GM12878 (cell line): ENCODE measurements at regions not wholly inside any gene's neighbourhood (a gene's known extent, or its start where the extent isn't known, plus 50 kb on each side); places are given as distances from the start of the nearest gene placed in this dataset.

Source experiments
- ATAC-seq: fragments of 200-7000 bp; cut with Tn5 transposase; 3 replicates; pipeline ENCODE4 v1.9.1; 2020; ENCODE audit warnings: mild to moderate bottlenecking, moderate library complexity
- BruUV-seq: library from RNA; stranded (reverse); fragments of 400-500 nt; replicated peaks from 2 replicates; lab custom pipeline; 2021; lab: Mats Ljungman, UMichigan
- CTCF ChIA-PET: fragments of 300-600 bp; sonication (Branson Sonifier 250); formaldehyde crosslinking; extraction: SDS; loops from one replicate; lab custom pipeline; 2021; ENCODE audit warnings: inconsistent platforms; lab: Yijun Ruan, JAX
- POLR2A ChIA-PET: fragments of 350-600 bp; formaldehyde crosslinking; extraction: SDS; loops from one replicate; lab custom pipeline; 2021; ENCODE audit warnings: inconsistent platforms; lab: Charles Lee
- RAD21 ChIA-PET: fragments of 300-600 bp; sonication (Branson Sonifier 250); formaldehyde crosslinking; loops from one replicate; lab custom pipeline; 2023; ENCODE audit warnings: antibody characterized with exemption; ENCODE audit not compliant: unreplicated experiment; lab: Charles Lee
- SMC1A ChIA-PET: fragments of 300-600 bp; sonication (Branson Sonifier 250); formaldehyde crosslinking; loops from one replicate; lab custom pipeline; 2023; ENCODE audit not compliant: unreplicated experiment, uncharacterized antibody; lab: Charles Lee
- DNase-seq: peaks from one replicate; pipeline ENCODE4 v3.0.0-alpha.2; 2011; ENCODE audit warnings: low read depth, low spot score
- FAIRE-seq: peaks from 3 replicates; lab custom pipeline; 2011; peaks lifted over from hg19 to GRCh38; lab: Jason Lieb, UNC
- H2AFZ ChIP-seq: 2 replicates; pipeline ENCODE4 v1.6.0; 2011; ENCODE audit warnings: low read depth, low read length, control low read depth; ENCODE audit not compliant: control insufficient read depth
- H3K27ac ChIP-seq: 2 replicates; pipeline ENCODE4 v1.5.1; 2011; ENCODE audit warnings: control low read depth; ENCODE audit not compliant: control insufficient read depth, insufficient read depth
- H3K27me3 ChIP-seq, 2 experiments: replicated peaks in 1 of 2; 2 replicates each; pipeline versions ENCODE4 v1.6.0 to v1.6.1; 2011; ENCODE audit warnings: low read length in 1 of 2; ENCODE audit not compliant: control insufficient read depth in 2 of 2, insufficient read depth in 2 of 2
- H3K36me3 ChIP-seq, 2 experiments: 2 replicates each; pipeline ENCODE4 v1.5.1; 2011; ENCODE audit warnings: low read length in 1 of 2; ENCODE audit not compliant: control insufficient read depth in 2 of 2, insufficient read depth in 2 of 2
- H3K4me1 ChIP-seq: 2 replicates; pipeline ENCODE4 v1.6.1; 2011; ENCODE audit warnings: mild to moderate bottlenecking, low read length, moderate library complexity, mixed read lengths; ENCODE audit not compliant: control insufficient read depth, insufficient read depth
- H3K4me2 ChIP-seq: 2 replicates; pipeline ENCODE4 v1.6.0; 2011; ENCODE audit warnings: control low read depth; ENCODE audit not compliant: control insufficient read depth, insufficient read depth
- H3K4me3 ChIP-seq: fragments of 200-600 bp; sonication (generic); 2 replicates; pipeline ENCODE4 v1.5.1; 2016
- H3K79me2 ChIP-seq: 2 replicates; pipeline ENCODE4 v1.6.0; 2011; ENCODE audit warnings: low read length; ENCODE audit not compliant: control insufficient read depth, insufficient read depth
- H3K9ac ChIP-seq: 2 replicates; pipeline ENCODE4 v1.8.0; 2011; ENCODE audit warnings: low read length, control low read depth, mixed read lengths; ENCODE audit not compliant: control insufficient read depth, insufficient read depth
- H3K9me3 ChIP-seq: replicated peaks from 3 replicates; pipeline ENCODE4 v1.5.1; 2011; ENCODE audit warnings: mild to moderate bottlenecking, low read length; ENCODE audit not compliant: control insufficient read depth, insufficient read depth
- H4K20me1 ChIP-seq: 2 replicates; pipeline ENCODE4 v1.6.0; 2011; ENCODE audit not compliant: control insufficient read depth, insufficient read depth
- CHD1 ChIP-seq: IDR thresholded peaks from 2 replicates; pipeline ENCODE4 v1.6.1; 2012; ENCODE audit warnings: low read depth, low read length, improper control_type of control experiment
- HDGF ChIP-seq: fragments of 450-650 bp; IDR thresholded peaks from 2 replicates; pipeline ENCODE4 v1.6.1; 2016; ENCODE audit warnings: antibody characterized with exemption
- RAD21 ChIP-seq: IDR thresholded peaks from 2 replicates; pipeline ENCODE4 v1.6.1; 2011; ENCODE audit warnings: mild to moderate bottlenecking, low read depth, low read length, moderate library complexity; ENCODE audit not compliant: insufficient read depth
- RB1 ChIP-seq: fragments of 450-650 bp; formaldehyde crosslinking; IDR thresholded peaks from 2 replicates; pipeline ENCODE4 v1.6.1; 2017; ENCODE audit warnings: mild to moderate bottlenecking, borderline replicate concordance
- SP1 ChIP-seq: IDR thresholded peaks from one replicate; pipeline ENCODE4 v1.6.1; 2011; ENCODE audit warnings: low read depth, low read length
- TAF1 ChIP-seq: IDR thresholded peaks from 2 replicates; pipeline ENCODE4 v1.6.1; 2011; ENCODE audit warnings: mild to moderate bottlenecking, low read depth, low read length, borderline replicate concordance
- TARDBP ChIP-seq: IDR thresholded peaks from 2 replicates; pipeline ENCODE4 v1.6.1; 2016; ENCODE audit warnings: borderline replicate concordance
- WGBS: methylation state at CpG from one replicate; pipeline ENCODE4 v1.1.6; 2016; ENCODE audit warnings: low lambda C conversion rate; ENCODE audit not compliant: insufficient replicate concordance, insufficient coverage; ENCODE audit errors: missing lambda C conversion rate; 5-methylcytosine and 5-hydroxymethylcytosine counted together
- in situ Hi-C: fragments of 300-500 bp; cut with MboI; formaldehyde crosslinking; loops from 9 replicates; pipeline ENCODE4 v1.14.3; 2018; ENCODE audit warnings: mixed read lengths
- intact Hi-C: fragments of 100-400 bp; cut with micrococcal nuclease; formaldehyde crosslinking; loops from one replicate; pipeline ENCODE4 v1.14.2; 2022; ENCODE audit not compliant: unreplicated experiment
- TF ChIP-seq, protein P1 (sequence below): fragments of 450-650 bp; IDR thresholded peaks from 2 replicates; pipeline ENCODE4 v1.6.1; 2017; ENCODE audit warnings: mild to moderate bottlenecking, moderate library complexity

DNA sequence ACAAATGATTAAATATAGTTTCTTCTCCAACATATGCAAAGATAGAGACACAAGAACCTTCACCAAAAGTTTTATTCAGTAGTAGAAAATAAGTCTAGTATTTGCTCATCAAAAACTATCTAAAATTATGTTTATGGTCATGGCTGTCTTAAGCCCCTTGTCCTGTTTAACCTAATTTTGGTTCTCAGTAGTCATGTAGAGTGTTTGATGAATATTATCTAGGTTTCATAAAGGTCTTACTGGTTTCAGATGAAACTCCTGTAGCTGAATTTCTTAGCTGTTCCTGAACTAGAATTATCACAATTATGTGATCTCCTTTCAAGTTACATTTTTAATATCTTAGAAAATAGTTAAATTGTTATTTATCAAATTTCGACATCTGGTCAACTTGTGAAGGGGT is 228.0 kb upstream of the SPHKAP start (continued):
- TF ChIP-seq RB1 (no peak), TARDBP (no peak), RAD21 (no peak), HDGF (no peak)
- TF ChIP-seq, protein P1, sequence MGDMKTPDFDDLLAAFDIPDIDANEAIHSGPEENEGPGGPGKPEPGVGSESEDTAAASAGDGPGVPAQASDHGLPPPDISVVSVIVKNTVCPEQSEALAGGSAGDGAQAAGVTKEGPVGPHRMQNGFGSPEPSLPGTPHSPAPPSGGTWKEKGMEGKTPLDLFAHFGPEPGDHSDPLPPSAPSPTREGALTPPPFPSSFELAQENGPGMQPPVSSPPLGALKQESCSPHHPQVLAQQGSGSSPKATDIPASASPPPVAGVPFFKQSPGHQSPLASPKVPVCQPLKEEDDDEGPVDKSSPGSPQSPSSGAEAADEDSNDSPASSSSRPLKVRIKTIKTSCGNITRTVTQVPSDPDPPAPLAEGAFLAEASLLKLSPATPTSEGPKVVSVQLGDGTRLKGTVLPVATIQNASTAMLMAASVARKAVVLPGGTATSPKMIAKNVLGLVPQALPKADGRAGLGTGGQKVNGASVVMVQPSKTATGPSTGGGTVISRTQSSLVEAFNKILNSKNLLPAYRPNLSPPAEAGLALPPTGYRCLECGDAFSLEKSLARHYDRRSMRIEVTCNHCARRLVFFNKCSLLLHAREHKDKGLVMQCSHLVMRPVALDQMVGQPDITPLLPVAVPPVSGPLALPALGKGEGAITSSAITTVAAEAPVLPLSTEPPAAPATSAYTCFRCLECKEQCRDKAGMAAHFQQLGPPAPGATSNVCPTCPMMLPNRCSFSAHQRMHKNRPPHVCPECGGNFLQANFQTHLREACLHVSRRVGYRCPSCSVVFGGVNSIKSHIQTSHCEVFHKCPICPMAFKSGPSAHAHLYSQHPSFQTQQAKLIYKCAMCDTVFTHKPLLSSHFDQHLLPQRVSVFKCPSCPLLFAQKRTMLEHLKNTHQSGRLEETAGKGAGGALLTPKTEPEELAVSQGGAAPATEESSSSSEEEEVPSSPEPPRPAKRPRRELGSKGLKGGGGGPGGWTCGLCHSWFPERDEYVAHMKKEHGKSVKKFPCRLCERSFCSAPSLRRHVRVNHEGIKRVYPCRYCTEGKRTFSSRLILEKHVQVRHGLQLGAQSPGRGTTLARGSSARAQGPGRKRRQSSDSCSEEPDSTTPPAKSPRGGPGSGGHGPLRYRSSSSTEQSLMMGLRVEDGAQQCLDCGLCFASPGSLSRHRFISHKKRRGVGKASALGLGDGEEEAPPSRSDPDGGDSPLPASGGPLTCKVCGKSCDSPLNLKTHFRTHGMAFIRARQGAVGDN: no peak

DNA sequence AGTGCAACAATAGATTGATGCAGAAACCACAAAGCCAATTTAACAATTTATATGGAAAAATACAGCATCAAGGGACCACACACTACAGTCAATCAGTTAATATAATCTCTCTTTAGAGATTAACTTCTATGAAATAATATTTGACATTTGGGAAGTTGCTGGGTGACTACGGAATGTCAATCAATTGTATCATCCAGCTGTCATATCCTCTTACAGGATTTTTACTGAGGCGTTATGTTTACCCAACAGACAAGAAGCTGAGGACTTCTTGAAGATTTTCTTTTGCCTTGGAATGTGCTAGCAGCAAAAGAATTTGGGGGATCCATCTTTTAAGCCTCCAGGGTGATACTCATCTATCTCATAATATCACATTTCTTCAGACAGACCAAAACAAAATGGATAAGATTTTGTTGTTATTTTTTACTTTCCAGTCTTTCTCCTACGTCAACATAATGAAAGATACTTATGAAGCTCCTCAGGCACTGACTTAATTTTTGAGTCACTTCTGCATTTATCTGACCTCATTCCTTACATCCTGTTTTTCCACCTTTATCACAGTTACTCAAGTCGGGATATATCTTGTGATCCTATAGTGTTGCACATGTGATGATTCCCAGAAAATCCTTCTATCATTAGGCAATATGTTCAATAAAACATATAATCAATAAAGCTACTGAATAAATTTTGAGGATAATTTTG is 227.2 kb upstream of the SPHKAP start:
- in situ Hi-C loops (no loop called here), intact Hi-C loops (no loop called here)
- FAIRE-seq (no peak), ATAC-seq (no peak), DNase-seq (no peak)
- Histone ChIP-seq H3K9me3 (no peaks in the 10 kb centered on the region), H3K4me3 (no peak overlapping the region), H3K4me1 (no peaks in the 10 kb centered on the region), H3K4me2 (no peak overlapping the region), H3K27ac (no peak overlapping the region), H2AFZ (no peak overlapping the region), H3K79me2 (no peaks in the 10 kb centered on the region), H3K27me3 (no peaks in the 10 kb centered on the region), H3K36me3 (no peaks in the 10 kb centered on the region), H3K9ac (no peak overlapping the region), H4K20me1 (no peaks in the 10 kb centered on the region)
- BruUV-seq: no TSS peak
- ChIA-PET POLR2A (no interaction called here), RAD21 (no interaction called here), SMC1A (no interaction called here), CTCF (no interaction called here)
- no peak for TF ChIP-seq TAF1
- no peak for TF ChIP-seq CHD1
- no peak for TF ChIP-seq SP1
- WGBS: 0% methylated on average over 4 of the region's 4 CpGs
